DND-41 (cell line): ENCODE measurements at regions not wholly inside any gene's neighbourhood (a gene's known extent, or its start where the extent isn't known, plus 50 kb on each side); places are given as distances from the start of the nearest gene placed in this dataset.
"Not testable (repeated sequence)": the region's sequence is repeated elsewhere in the genome, so short reads cannot be mapped to it uniquely, and the experiment has no call there.

Experiments used
- ATAC-seq: fragments of 200-7000 bp; cut with Tn5 transposase; 3 replicates; pipeline ENCODE4 v1.9.1; 2021; ENCODE audit warnings: low read depth; ENCODE audit not compliant: insufficient read depth
- DNase-seq: peaks from one replicate; pipeline ENCODE4 v3.0.0-alpha.2; 2020
- H2AFZ ChIP-seq: 2 replicates; pipeline ENCODE4 v1.6.0; 2012; ENCODE audit warnings: low read depth, low read length
- H3K27ac ChIP-seq: 2 replicates; pipeline ENCODE4 v1.5.1; 2012; ENCODE audit warnings: low read length, inconsistent platforms
- H3K27me3 ChIP-seq: fragments of 200-600 bp; sonication (generic); 2 replicates; pipeline ENCODE4 v1.6.0; 2012; ENCODE audit warnings: low read length, mild to moderate bottlenecking, inconsistent platforms; ENCODE audit not compliant: insufficient read depth, poor library complexity
- H3K36me3 ChIP-seq: 2 replicates; pipeline ENCODE4 v1.5.1; 2012; ENCODE audit warnings: low read length, inconsistent platforms; ENCODE audit not compliant: insufficient read depth
- H3K4me1 ChIP-seq: 2 replicates; pipeline ENCODE4 v1.5.1; 2012; ENCODE audit warnings: mild to moderate bottlenecking, low read length; ENCODE audit not compliant: insufficient read depth
- H3K4me2 ChIP-seq: 2 replicates; pipeline ENCODE4 v1.6.0; 2012; ENCODE audit warnings: mild to moderate bottlenecking, moderate library complexity, low read length, inconsistent platforms; ENCODE audit not compliant: insufficient read depth
- H3K4me3 ChIP-seq, 2 experiments: fragments of 200-600 bp in 1 of 2; shearing (Covaris generic) in 1 of 2; 2 replicates each; pipeline ENCODE4 v1.5.1; 2012 to 2016; ENCODE audit warnings: inconsistent platforms in 2 of 2, low read length in 2 of 2, mild to moderate bottlenecking in 2 of 2, low read depth in 1 of 2, moderate library complexity in 1 of 2
- H3K79me2 ChIP-seq: 2 replicates; pipeline ENCODE4 v1.6.0; 2012; ENCODE audit warnings: low read length, inconsistent platforms; ENCODE audit not compliant: insufficient read depth
- H3K9ac ChIP-seq: 2 replicates; pipeline ENCODE4 v1.6.0; 2012; ENCODE audit warnings: low read depth, mild to moderate bottlenecking, inconsistent platforms, low read length, moderate library complexity
- H3K9me3 ChIP-seq: 2 replicates; pipeline ENCODE4 v1.5.1; 2012; ENCODE audit warnings: low read length, moderate library complexity, mild to moderate bottlenecking, inconsistent platforms; ENCODE audit not compliant: insufficient read depth, severe bottlenecking
- H4K20me1 ChIP-seq: 2 replicates; pipeline ENCODE4 v1.6.0; 2012; ENCODE audit warnings: low read length; ENCODE audit not compliant: insufficient read depth
- EZH2 ChIP-seq: IDR thresholded peaks from 3 replicates; pipeline ENCODE4 v1.6.1; 2012; ENCODE audit warnings: borderline replicate concordance, low read depth, mild to moderate bottlenecking, moderate library complexity, low read length, inconsistent platforms; ENCODE audit not compliant: severe bottlenecking
- TF ChIP-seq, protein P1 (sequence below): IDR thresholded peaks from 2 replicates; pipeline ENCODE4 v1.5.1; 2012; ENCODE audit warnings: borderline replicate concordance, low read length, moderate library complexity, mild to moderate bottlenecking; ENCODE audit not compliant: poor library complexity, severe bottlenecking; ENCODE audit errors: extremely low read depth

DNA sequence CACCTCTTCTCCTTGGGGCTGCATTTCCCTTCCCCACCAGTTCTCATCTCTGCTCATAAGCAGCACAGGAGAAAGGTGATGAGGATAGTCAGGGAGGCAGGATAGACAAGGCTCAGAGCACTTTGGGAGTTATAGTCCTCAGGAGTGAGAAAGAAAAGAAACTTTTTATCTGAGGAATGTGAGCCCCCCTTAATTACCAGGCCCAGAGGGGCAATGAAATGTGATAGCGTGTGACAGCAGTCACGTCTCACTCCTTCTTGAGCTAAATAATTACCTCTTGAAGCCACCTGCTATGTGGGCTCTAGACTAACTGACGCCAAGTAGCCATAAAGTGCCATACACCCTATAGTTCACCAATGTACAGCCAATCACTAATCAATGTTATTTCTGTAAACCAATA lies 105.8 kb downstream of the SPP2 start:
- Histone ChIP-seq H2AFZ (no peak overlapping the region), H3K36me3 (no peaks in the 10 kb centered on the region), H3K79me2 (no peaks in the 10 kb centered on the region), H3K4me3 (no peak overlapping the region), H3K4me2 (no peak overlapping the region), H3K27me3 (no peaks in the 10 kb centered on the region), H3K9ac (no peak overlapping the region), H4K20me1 (no peaks in the 10 kb centered on the region), H3K9me3 (no peaks in the 10 kb centered on the region), H3K27ac (no peak overlapping the region), H3K4me1 (no peaks in the 10 kb centered on the region)
- no peak for DNase-seq
- no peak for TF ChIP-seq EZH2
- TF ChIP-seq, protein P1, sequence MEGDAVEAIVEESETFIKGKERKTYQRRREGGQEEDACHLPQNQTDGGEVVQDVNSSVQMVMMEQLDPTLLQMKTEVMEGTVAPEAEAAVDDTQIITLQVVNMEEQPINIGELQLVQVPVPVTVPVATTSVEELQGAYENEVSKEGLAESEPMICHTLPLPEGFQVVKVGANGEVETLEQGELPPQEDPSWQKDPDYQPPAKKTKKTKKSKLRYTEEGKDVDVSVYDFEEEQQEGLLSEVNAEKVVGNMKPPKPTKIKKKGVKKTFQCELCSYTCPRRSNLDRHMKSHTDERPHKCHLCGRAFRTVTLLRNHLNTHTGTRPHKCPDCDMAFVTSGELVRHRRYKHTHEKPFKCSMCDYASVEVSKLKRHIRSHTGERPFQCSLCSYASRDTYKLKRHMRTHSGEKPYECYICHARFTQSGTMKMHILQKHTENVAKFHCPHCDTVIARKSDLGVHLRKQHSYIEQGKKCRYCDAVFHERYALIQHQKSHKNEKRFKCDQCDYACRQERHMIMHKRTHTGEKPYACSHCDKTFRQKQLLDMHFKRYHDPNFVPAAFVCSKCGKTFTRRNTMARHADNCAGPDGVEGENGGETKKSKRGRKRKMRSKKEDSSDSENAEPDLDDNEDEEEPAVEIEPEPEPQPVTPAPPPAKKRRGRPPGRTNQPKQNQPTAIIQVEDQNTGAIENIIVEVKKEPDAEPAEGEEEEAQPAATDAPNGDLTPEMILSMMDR = no peak
- no peak for ATAC-seq

DNA sequence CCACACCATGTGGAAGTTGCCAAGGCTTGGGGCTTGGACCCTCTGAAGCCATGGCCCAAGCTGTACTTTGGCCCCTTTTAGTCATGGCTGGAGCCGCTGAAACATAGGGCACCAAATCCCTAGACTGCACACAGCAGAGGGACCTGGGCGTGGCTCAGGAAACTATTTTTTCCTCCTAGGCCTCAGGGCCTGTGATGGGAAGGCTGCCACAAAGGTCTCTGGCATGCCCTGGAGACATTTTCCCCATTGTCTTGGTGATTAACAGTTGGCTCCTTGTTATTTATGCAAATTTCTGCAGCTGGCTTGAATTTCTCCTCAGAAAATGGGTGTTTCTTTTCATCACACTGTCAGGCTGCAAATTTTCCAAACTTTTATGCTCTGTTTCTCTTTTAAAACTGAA lies 102.3 kb downstream of the SPP2 start:
- peaks cover 28% of the 10 kb centered on the region for H3K4me1 ChIP-seq
- not testable (repeated sequence) for H3K9ac ChIP-seq, H3K79me2 ChIP-seq, H2AFZ ChIP-seq, H3K4me3 ChIP-seq, H3K9me3 ChIP-seq, H3K36me3 ChIP-seq, H4K20me1 ChIP-seq, H3K27me3 ChIP-seq, H3K27ac ChIP-seq, DNase-seq, ATAC-seq, H3K4me2 ChIP-seq

DNA sequence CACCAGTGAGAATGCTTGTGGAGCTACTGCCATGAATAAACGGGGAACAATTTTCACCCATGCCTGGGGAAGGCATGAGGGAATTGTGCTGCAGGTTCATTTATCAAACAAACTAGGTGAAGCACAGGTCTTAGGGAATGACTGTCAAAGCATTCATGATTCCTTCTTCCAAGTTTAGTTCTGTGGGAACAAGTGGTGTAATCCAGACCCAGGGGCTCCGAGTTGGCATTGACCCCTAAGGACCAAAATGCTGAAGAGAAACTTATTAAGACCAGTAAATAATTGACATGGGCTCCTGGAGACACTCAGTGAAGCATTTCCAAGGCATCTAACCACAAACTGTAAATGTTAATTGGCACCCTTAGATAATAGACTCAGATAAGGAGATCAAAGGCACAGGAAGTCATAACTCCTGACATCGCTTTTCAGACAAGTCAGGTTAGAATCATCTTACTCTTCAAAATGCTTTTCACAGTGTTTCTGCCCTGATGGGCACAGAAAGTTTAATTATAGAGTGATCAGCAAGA lies 96.9 kb downstream of the SPP2 start:
- Histone ChIP-seq H3K27ac (peak overlapping the region; percentile 86), H3K36me3 (no peaks in the 10 kb centered on the region), H3K9ac (peak overlapping the region; percentile 48), H4K20me1 (no peaks in the 10 kb centered on the region), H3K27me3 (no peaks in the 10 kb centered on the region), H3K4me2 (peak overlapping the region; percentile 54), H3K4me3 (peak overlapping the region in 1 of 2 experiments; percentile 10; a peak in 2 of 4 replicates), H3K4me1 (peaks cover 45% of the 10 kb centered on the region), H2AFZ (no peak overlapping the region), H3K79me2 (no peaks in the 10 kb centered on the region), H3K9me3 (no peaks in the 10 kb centered on the region)
- TF ChIP-seq, protein P1 = no peak
- no peak for TF ChIP-seq EZH2
- peak; percentile 83 for ATAC-seq
- peak; percentile 60 for DNase-seq

DNA sequence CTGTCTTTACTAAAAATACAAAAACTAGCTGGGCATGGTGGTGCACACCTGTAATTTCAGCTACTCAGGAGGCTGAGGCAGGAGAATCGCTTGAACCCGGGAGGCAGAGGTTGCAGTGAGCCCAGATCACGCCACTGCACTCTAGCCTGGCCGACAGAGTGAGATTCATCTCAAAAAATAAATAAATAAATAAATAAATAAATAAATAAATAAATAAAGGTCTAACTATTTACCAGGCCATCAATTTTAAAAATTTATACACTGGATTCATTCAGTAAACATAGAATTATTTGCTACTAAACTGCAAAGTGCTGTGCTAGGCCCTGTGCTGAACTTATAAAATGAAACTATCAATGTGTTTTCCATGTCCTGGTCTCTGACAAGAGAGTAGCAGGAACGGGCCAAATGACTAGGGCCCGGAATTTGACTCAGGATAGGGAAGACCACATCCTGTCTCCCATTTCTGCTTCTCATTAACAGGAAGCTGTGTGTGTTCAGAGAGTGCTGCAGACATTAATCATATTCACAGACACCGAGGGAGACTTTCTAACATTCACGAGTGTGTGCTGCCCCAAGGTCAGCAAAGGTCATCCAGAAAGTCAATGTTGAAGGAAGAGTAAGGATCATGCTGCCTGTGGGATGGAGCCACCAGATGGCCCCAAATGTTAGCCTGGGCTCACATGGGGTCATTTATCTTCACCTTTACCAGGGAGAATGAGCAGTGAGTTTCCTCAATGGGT lies 95.8 kb downstream of the SPP2 start:
- Histone ChIP-seq H3K27ac (peak overlapping the region; percentile 86), H3K4me3 (no peak overlapping the region), H3K27me3 (no peaks in the 10 kb centered on the region), H2AFZ (0 out of 2 replicates have a peak overlapping the region, but pooled peaks have one; percentile 6), H3K36me3 (no peaks in the 10 kb centered on the region), H3K79me2 (no peaks in the 10 kb centered on the region), H3K4me2 (peak overlapping the region; percentile 23; the same call in 1 of the 2 replicates), H3K9ac (peak overlapping the region; percentile 48), H3K4me1 (peaks cover 47% of the 10 kb centered on the region), H4K20me1 (no peaks in the 10 kb centered on the region), H3K9me3 (no peaks in the 10 kb centered on the region)
- ATAC-seq = peak; percentile 43
- peak; percentile 46 for DNase-seq
- TF ChIP-seq EZH2 = no peak
- TF ChIP-seq, protein P1 = peak; percentile 33
